ENCODE measurements at regions not wholly inside any gene's neighbourhood (a gene's known extent, or its start where the extent isn't known, plus 50 kb on each side); places are given as distances from the start of the nearest gene placed in this dataset.

DNA sequence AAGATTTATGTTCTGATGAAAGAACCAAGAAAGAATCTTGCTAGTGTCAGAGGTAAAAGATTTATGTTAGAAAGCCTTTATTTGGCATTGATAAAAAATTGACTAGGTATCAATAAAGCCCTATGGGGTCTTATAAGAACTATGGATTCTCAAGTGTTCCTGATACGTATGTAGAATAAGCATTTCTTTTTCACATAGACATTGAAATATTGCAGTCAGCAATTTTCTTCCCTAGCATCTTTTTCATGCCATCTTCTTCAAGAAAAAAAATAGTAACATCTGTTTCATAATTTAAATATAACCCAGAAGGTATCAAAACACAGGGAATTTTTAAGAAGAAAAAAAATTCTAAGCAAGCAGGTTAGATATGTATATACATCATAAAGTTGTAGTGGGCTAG, 230.6 kb downstream of the CENPW start:
- DNase-seq (no peak), ATAC-seq (no peak)
- Histone ChIP-seq H3K4me1 (no peaks in the 10 kb centered on the region), H3K36me3 (no peaks in the 10 kb centered on the region), H3K9me3 (no peaks in the 10 kb centered on the region), H3K27ac (no peak overlapping the region), H3K4me3 (no peak overlapping the region), H3K27me3 (no peaks in the 10 kb centered on the region)
- intact Hi-C loops (cut with DNase I), result no loop called here
- TF ChIP-seq, protein P1, sequence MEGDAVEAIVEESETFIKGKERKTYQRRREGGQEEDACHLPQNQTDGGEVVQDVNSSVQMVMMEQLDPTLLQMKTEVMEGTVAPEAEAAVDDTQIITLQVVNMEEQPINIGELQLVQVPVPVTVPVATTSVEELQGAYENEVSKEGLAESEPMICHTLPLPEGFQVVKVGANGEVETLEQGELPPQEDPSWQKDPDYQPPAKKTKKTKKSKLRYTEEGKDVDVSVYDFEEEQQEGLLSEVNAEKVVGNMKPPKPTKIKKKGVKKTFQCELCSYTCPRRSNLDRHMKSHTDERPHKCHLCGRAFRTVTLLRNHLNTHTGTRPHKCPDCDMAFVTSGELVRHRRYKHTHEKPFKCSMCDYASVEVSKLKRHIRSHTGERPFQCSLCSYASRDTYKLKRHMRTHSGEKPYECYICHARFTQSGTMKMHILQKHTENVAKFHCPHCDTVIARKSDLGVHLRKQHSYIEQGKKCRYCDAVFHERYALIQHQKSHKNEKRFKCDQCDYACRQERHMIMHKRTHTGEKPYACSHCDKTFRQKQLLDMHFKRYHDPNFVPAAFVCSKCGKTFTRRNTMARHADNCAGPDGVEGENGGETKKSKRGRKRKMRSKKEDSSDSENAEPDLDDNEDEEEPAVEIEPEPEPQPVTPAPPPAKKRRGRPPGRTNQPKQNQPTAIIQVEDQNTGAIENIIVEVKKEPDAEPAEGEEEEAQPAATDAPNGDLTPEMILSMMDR (IDR thresholded peaks at IDR 0.05), result no peak

GRCh38 chr6:126574301-126574700, 234.4 kb downstream of the CENPW start:
- TF ChIP-seq, protein P1 (IDR thresholded peaks at IDR 0.05), result no peak
- intact Hi-C loops (cut with DNase I), result no loop called here

DNA sequence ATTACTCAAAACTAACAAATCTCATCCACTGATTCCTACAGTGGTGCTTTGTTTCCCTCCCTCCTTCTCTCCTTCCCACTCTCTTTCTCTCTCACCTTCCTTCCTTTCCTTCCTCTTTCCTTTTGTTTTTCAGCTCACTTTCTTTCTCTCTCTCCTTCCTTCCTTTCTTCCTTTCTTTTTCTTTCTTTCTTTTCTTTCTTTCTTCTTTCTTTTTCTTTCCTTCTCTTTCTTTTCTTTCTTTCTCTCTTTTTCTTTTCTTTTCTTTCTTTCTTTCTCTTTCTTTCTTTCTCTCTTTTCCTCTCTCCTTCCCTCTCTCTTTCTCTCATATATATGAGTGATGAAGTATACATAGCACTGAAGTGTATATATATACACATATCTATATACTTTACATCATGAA, 241.4 kb downstream of the CENPW start:
- Histone ChIP-seq H3K27me3 (no peaks in the 10 kb centered on the region), H3K27ac (no peak overlapping the region), H3K36me3 (no peaks in the 10 kb centered on the region), H3K4me3 (no peak overlapping the region), H3K9me3 (no peaks in the 10 kb centered on the region), H3K4me1 (no peaks in the 10 kb centered on the region)
- DNase-seq (no peak), ATAC-seq (no peak)
- TF ChIP-seq, protein P1 (IDR thresholded peaks at IDR 0.05), result no peak
- intact Hi-C loops (cut with DNase I), result no loop called here

More at GRCh38 chr6:126574301-126574700, 234.4 kb downstream of the CENPW start:
- Histone ChIP-seq H3K27ac (no peak overlapping the region), H3K9me3 (no peaks in the 10 kb centered on the region), H3K4me1 (no peaks in the 10 kb centered on the region), H3K36me3 (no peaks in the 10 kb centered on the region), H3K27me3 (no peaks in the 10 kb centered on the region), H3K4me3 (no peak overlapping the region)
- DNase-seq, result no peak
- ATAC-seq, result no peak

- Histone ChIP-seq H3K4me1 (no peaks in the 10 kb centered on the region), H3K27ac (no peak overlapping the region), H3K27me3 (no peaks in the 10 kb centered on the region), H3K36me3 (no peaks in the 10 kb centered on the region), H3K4me3 (no peak overlapping the region), H3K9me3 (no peaks in the 10 kb centered on the region)
- no peak for ATAC-seq
- intact Hi-C loops (cut with DNase I), result no loop called here
- no peak for DNase-seq
- TF ChIP-seq, protein P1 (IDR thresholded peaks at IDR 0.05), result no peak
Measured at GRCh38 chr6:126600258-126600916, 260.5 kb downstream of the CENPW start.

GRCh38 chr6:126603410-126603809, 263.5 kb downstream of the CENPW start:
- H3K27ac ChIP-seq, result no peak overlapping the region
- H3K9me3 ChIP-seq, result no peaks in the 10 kb centered on the region
- ATAC-seq, result no peak
- H3K4me3 ChIP-seq, result no peak overlapping the region
- no peaks in the 10 kb centered on the region for H3K27me3 ChIP-seq
- peak in 1 of 4 donors; percentile 15 for DNase-seq
- TF ChIP-seq, protein P1 (IDR thresholded peaks at IDR 0.05), result no peak
- no peaks in the 10 kb centered on the region for H3K36me3 ChIP-seq
- intact Hi-C loops (cut with DNase I), result no loop called here
- H3K4me1 ChIP-seq, result no peaks in the 10 kb centered on the region
